ENCODE measurements at regions not wholly inside any gene's neighbourhood (a gene's known extent, or its start where the extent isn't known, plus 50 kb on each side); places are given as distances from the start of the nearest gene placed in this dataset.

DNA sequence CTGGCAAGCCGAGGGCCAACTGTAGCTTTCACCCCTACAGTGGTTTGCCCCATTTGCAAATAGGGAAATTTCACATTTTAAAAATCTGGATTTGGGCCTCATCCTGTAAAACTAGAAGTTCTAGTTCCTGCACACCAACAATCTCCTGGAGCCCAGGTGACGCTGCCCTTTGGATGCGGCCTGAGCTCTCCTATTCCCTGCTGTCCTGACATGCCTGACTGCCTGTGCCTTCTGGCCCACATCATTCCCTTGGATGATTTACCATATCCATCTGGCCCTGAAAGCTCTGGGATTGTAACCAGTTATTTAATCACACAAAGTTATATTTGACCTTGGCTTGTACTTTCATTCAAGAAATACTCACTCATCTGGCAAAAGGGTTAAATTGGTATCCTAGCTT is 272.3 kb downstream of the ARRDC4 start:
- no peak for FAIRE-seq
- Histone ChIP-seq H3K9me3 (replicated peaks; ENCODE audit: control insufficient read depth, insufficient read depth, low read length) (peaks cover 6% of the 10 kb centered on the region), H3K36me3 (ENCODE audit: control insufficient read depth in 2 of 2, extremely low read depth in 1 of 2, insufficient read depth in 2 of 2, low read length in 2 of 2) (no peaks in the 10 kb centered on the region), H3K79me2 (ENCODE audit: control insufficient read depth, insufficient read depth, low read length) (no peaks in the 10 kb centered on the region), H2AFZ (ENCODE audit: low read depth, low read length) (no peak overlapping the region), H3K4me3 (replicated peaks in 1 of 3; ENCODE audit: insufficient read depth in 1 of 3, low read depth in 1 of 3, low read length in 3 of 3) (no peak overlapping the region), H3K9me1 (replicated peaks; ENCODE audit: control insufficient read depth, extremely low read depth, insufficient read depth, low read length) (no peaks in the 10 kb centered on the region), H3K27me3 (ENCODE audit: control insufficient read depth in 2 of 2, insufficient read depth in 2 of 2, low read length in 2 of 2) (no peaks in the 10 kb centered on the region), H3K4me2 (ENCODE audit: insufficient read depth, low read length) (no peak overlapping the region), H3K4me1 (ENCODE audit: control insufficient read depth, extremely low read depth, insufficient read depth, low read length) (no peaks in the 10 kb centered on the region), H3K9ac (replicated peaks; ENCODE audit: extremely low read depth, insufficient read depth, low read length) (no peak overlapping the region), H4K20me1 (replicated peaks; ENCODE audit: control insufficient read depth, extremely low read depth, insufficient read depth, low read length) (no peaks in the 10 kb centered on the region), H3K27ac (ENCODE audit: insufficient read depth, low read depth, low read length) (no peak overlapping the region)
- POLR2A ChIA-PET, result no interaction called here
- dilution Hi-C loops (cut with MboI; ENCODE audit: extremely low pct_ligation_motif_present, low sequenced_read_pairs), result no loop called here
- DNase-seq (ENCODE audit: low read depth, low spot score), result no peak
- CTCF ChIA-PET, result no interaction called here
- no peak for TF ChIP-seq POLR2AphosphoS5 (IDR thresholded peaks at IDR 0.05; ENCODE audit: insufficient read depth, low read depth, low read length)
- TF ChIP-seq POLR2A (IDR thresholded peaks at IDR 0.05; ENCODE audit: low read depth, low read length), result no peak
- no peak for TF ChIP-seq JUN (IDR thresholded peaks at IDR 0.05; ENCODE audit: borderline replicate concordance, insufficient read depth, insufficient read length, low read depth)
- TF ChIP-seq, protein P1, sequence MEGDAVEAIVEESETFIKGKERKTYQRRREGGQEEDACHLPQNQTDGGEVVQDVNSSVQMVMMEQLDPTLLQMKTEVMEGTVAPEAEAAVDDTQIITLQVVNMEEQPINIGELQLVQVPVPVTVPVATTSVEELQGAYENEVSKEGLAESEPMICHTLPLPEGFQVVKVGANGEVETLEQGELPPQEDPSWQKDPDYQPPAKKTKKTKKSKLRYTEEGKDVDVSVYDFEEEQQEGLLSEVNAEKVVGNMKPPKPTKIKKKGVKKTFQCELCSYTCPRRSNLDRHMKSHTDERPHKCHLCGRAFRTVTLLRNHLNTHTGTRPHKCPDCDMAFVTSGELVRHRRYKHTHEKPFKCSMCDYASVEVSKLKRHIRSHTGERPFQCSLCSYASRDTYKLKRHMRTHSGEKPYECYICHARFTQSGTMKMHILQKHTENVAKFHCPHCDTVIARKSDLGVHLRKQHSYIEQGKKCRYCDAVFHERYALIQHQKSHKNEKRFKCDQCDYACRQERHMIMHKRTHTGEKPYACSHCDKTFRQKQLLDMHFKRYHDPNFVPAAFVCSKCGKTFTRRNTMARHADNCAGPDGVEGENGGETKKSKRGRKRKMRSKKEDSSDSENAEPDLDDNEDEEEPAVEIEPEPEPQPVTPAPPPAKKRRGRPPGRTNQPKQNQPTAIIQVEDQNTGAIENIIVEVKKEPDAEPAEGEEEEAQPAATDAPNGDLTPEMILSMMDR (IDR thresholded peaks at IDR 0.05; ENCODE audit: extremely low read depth in 1 of 2, insufficient read depth in 1 of 2, low read depth in 1 of 2, low read length in 2 of 2), result no peak
- TF ChIP-seq, protein P2, sequence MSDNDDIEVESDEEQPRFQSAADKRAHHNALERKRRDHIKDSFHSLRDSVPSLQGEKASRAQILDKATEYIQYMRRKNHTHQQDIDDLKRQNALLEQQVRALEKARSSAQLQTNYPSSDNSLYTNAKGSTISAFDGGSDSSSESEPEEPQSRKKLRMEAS (IDR thresholded peaks at IDR 0.05; ENCODE audit: insufficient read depth, insufficient read length), result no peak
- no peak for TF ChIP-seq EZH2 (IDR thresholded peaks at IDR 0.05; ENCODE audit: borderline replicate concordance, low read depth, low read length, severe bottlenecking)
- no peak for TF ChIP-seq GATA2 (IDR thresholded peaks at IDR 0.05; ENCODE audit: insufficient read depth, insufficient read length, low read depth, low read length)
- no peak for TF ChIP-seq FOS (IDR thresholded peaks at IDR 0.05; ENCODE audit: borderline replicate concordance, insufficient read depth, low read length)
- TF ChIP-seq MYC (IDR thresholded peaks at IDR 0.05; ENCODE audit: low read depth, low read length), result no peak
- no TSS peak for BruUV-seq (replicated peaks)
- intact Hi-C loops (cut with micrococcal nuclease), result no loop called here
